GM23338 (cell line): ENCODE measurements at regions not wholly inside any gene's neighbourhood (a gene's known extent, or its start where the extent isn't known, plus 50 kb on each side); places are given as distances from the start of the nearest gene placed in this dataset.

Experiments
- ATAC-seq: fragments of 200-7000 bp; cut with Tn5 transposase; 3 replicates; pipeline ENCODE4 v1.9.1; 2020
- DNase-seq: peaks from one replicate; pipeline ENCODE4 v3.0.0-alpha.2; 2015; ENCODE audit warnings: low spot score
- H2AFZ ChIP-seq: fragments of 200-600 bp; sonication (generic); 2 replicates; pipeline ENCODE4 v1.8.0; 2016; ENCODE audit warnings: antibody characterized with exemption, mild to moderate bottlenecking, moderate library complexity
- H3F3A ChIP-seq: fragments of 200-600 bp; sonication (generic); replicated peaks from 2 replicates; pipeline ENCODE4 v1.8.0; 2017; ENCODE audit warnings: antibody characterized with exemption, mixed run types, low read depth
- H3K27ac ChIP-seq: fragments of 200-600 bp; sonication (generic); 2 replicates; pipeline ENCODE4 v1.6.1; 2016; ENCODE audit warnings: low read depth
- H3K27me3 ChIP-seq: fragments of 200-600 bp; sonication (generic); 2 replicates; pipeline ENCODE4 v1.8.0; 2016; ENCODE audit warnings: mild to moderate bottlenecking, mixed run types, moderate library complexity; ENCODE audit not compliant: insufficient read depth
- H3K36me3 ChIP-seq: fragments of 200-600 bp; sonication (generic); 2 replicates; pipeline ENCODE4 v1.8.0; 2016; ENCODE audit warnings: mild to moderate bottlenecking; ENCODE audit not compliant: insufficient read depth
- H3K4me1 ChIP-seq: fragments of 200-600 bp; sonication (generic); 2 replicates; pipeline ENCODE4 v1.8.0; 2016; ENCODE audit warnings: mild to moderate bottlenecking, moderate library complexity; ENCODE audit not compliant: insufficient read depth
- H3K4me2 ChIP-seq: fragments of 200-600 bp; sonication (generic); 2 replicates; pipeline ENCODE4 v1.7.1; 2017; ENCODE audit warnings: mixed run types
- H3K4me3 ChIP-seq: fragments of 200-600 bp; sonication (generic); 2 replicates; pipeline ENCODE4 v1.6.1; 2016; ENCODE audit warnings: mixed run types
- H3K79me2 ChIP-seq: fragments of 200-600 bp; sonication (generic); replicated peaks from 2 replicates; pipeline ENCODE4 v1.8.0; 2017; ENCODE audit warnings: mild to moderate bottlenecking; ENCODE audit not compliant: insufficient read depth
- H3K9me2 ChIP-seq: fragments of 200-600 bp; sonication (generic); 2 replicates; pipeline ENCODE4 v1.8.0; 2017; ENCODE audit not compliant: insufficient read depth
- H4K20me1 ChIP-seq: fragments of 200-600 bp; sonication (generic); replicated peaks from 2 replicates; pipeline ENCODE4 v1.8.0; 2017; ENCODE audit warnings: mild to moderate bottlenecking; ENCODE audit not compliant: insufficient read depth
- H3K27ac Mint-ChIP-seq: 2 replicates; pipeline ENCODE4 v1.8.0; 2020; ENCODE audit warnings: inconsistent platforms, mild to moderate bottlenecking, moderate library complexity, mixed read lengths
- H3K27me3 Mint-ChIP-seq: 3 replicates; pipeline ENCODE4 v1.8.0; 2022; ENCODE audit warnings: low read depth, mild to moderate bottlenecking, moderate library complexity, mixed read lengths, inconsistent platforms; ENCODE audit not compliant: insufficient read depth, poor library complexity
- H3K36me3 Mint-ChIP-seq: 3 replicates; pipeline ENCODE4 v1.8.0; 2021; ENCODE audit warnings: low read depth, mild to moderate bottlenecking, inconsistent platforms, moderate library complexity, mixed read lengths
- H3K4me1 Mint-ChIP-seq: 3 replicates; pipeline ENCODE4 v1.8.0; 2020; ENCODE audit warnings: mild to moderate bottlenecking, inconsistent platforms, mixed read lengths
- H3K4me3 Mint-ChIP-seq: 3 replicates; pipeline ENCODE4 v1.8.0; 2021; ENCODE audit warnings: moderate library complexity, mild to moderate bottlenecking, inconsistent platforms, mixed read lengths
- H3K9me3 Mint-ChIP-seq: 3 replicates; pipeline ENCODE4 v1.8.0; 2020; ENCODE audit warnings: moderate library complexity, mild to moderate bottlenecking, inconsistent platforms, mixed read lengths
- CREB1 ChIP-seq: fragments of 250-450 bp; sonication (Bioruptor Pico); IDR thresholded peaks from 2 replicates; pipeline ENCODE4 v1.5.0; 2020; ENCODE audit warnings: low read depth, mild to moderate bottlenecking, moderate library complexity
- CTCF ChIP-seq, 2 experiments: fragments of 200-600 bp in 1 of 2; sonication (generic) in 1 of 2; conservative IDR thresholded peaks; 2 replicates each; pipeline versions ENCODE4 v1.5.1 to v1.6.1; 2016 to 2017; ENCODE audit warnings: antibody characterized with exemption in 2 of 2, low read depth in 2 of 2, mild to moderate bottlenecking in 2 of 2, moderate library complexity in 1 of 2
- JUNB ChIP-seq: IDR thresholded peaks from one replicate; pipeline ENCODE4 v1.6.1; 2016; ENCODE audit warnings: antibody characterized with exemption; ENCODE audit not compliant: unreplicated experiment
- NANOG ChIP-seq: IDR thresholded peaks from 2 replicates; pipeline ENCODE4 v1.6.1; 2016; ENCODE audit warnings: antibody characterized with exemption, borderline replicate concordance
- STAT1 ChIP-seq: IDR thresholded peaks from one replicate; pipeline ENCODE4 v1.6.1; 2016; ENCODE audit warnings: antibody characterized with exemption; ENCODE audit not compliant: unreplicated experiment
- ZNF331 ChIP-seq: fragments of 250-450 bp; sonication (Bioruptor Pico); IDR thresholded peaks from 2 replicates; pipeline ENCODE4 v1.5.0; 2020; ENCODE audit warnings: low read depth, mild to moderate bottlenecking, moderate library complexity
- ZNF462 ChIP-seq: fragments of 250-450 bp; sonication (Bioruptor Pico); IDR thresholded peaks from 2 replicates; pipeline ENCODE4 v1.5.0; 2020; ENCODE audit warnings: mild to moderate bottlenecking, moderate library complexity

GRCh38 chr20:12723811-12724210 lies 285.0 kb upstream of the SPTLC3 start (continued):
- TF ChIP-seq ZNF462, result no peak
- TF ChIP-seq STAT1, result no peak
- TF ChIP-seq ZNF331 (CRISPR knock-in tag), result no peak
- TF ChIP-seq CREB1 (CRISPR knock-in tag), result no peak
- TF ChIP-seq JUNB, result no peak
- no peak for TF ChIP-seq NANOG
- no peak for TF ChIP-seq CTCF (conservative IDR thresholded peaks at IDR 0.05; ENCODE audit: low read depth in 2 of 2)

- H3K36me3 Mint-ChIP-seq, result 0 out of 3 replicates have a peak, but pooled peaks cover 6% of the 10 kb centered on the region
- no peaks in the 10 kb centered on the region for H3F3A ChIP-seq
- DNase-seq, result no peak
- H3K9me2 ChIP-seq, result 0 out of 2 replicates have a peak, but pooled peaks cover 3% of the 10 kb centered on the region
- no peaks in the 10 kb centered on the region for H3K9me3 Mint-ChIP-seq
- H2AFZ ChIP-seq, result no peak overlapping the region
- H4K20me1 ChIP-seq, result no peaks in the 10 kb centered on the region
- TF ChIP-seq JUNB, result no peak
- no peak for ATAC-seq
- no peaks in the 10 kb centered on the region for H3K4me1 ChIP-seq
- H3K27me3 Mint-ChIP-seq, result no peaks in the 10 kb centered on the region
- no peaks in the 10 kb centered on the region for H3K4me1 Mint-ChIP-seq
- no peak overlapping the region for H3K4me3 Mint-ChIP-seq
- H3K27ac Mint-ChIP-seq, result no peak overlapping the region
- H3K36me3 ChIP-seq, result no peaks in the 10 kb centered on the region
- no peak overlapping the region for H3K4me2 ChIP-seq
- no peaks in the 10 kb centered on the region for H3K27me3 ChIP-seq
- no peak overlapping the region for H3K4me3 ChIP-seq
- H3K79me2 ChIP-seq, result no peaks in the 10 kb centered on the region
- H3K27ac ChIP-seq, result no peak overlapping the region
Measured at GRCh38 chr20:12728782-12729181, 280.0 kb upstream of the SPTLC3 start.
